Trophoblast cell (in vitro differentiated cells and primary cell): ENCODE measurements at regions not wholly inside any gene's neighbourhood (a gene's known extent, or its start where the extent isn't known, plus 50 kb on each side); places are given as distances from the start of the nearest gene placed in this dataset.

Source experiments
- DNase-seq, 2 donors: peaks; one replicate each; pipeline ENCODE4 v3.0.0-alpha.2; 2016
- H2AFZ ChIP-seq: 2 replicates; pipeline ENCODE4 v1.6.1; 2013; ENCODE audit warnings: low read length, moderate library complexity, mild to moderate bottlenecking; ENCODE audit not compliant: insufficient read depth, poor library complexity
- H2AK5ac ChIP-seq: 2 replicates; pipeline ENCODE4 v1.6.1; 2013; ENCODE audit warnings: mild to moderate bottlenecking, low read length
- H2BK120ac ChIP-seq: 2 replicates; pipeline ENCODE4 v1.6.1; 2013; ENCODE audit warnings: low read length, mild to moderate bottlenecking, moderate library complexity; ENCODE audit not compliant: insufficient read depth, poor library complexity
- H2BK12ac ChIP-seq: 2 replicates; pipeline ENCODE4 v1.6.1; 2013; ENCODE audit warnings: mild to moderate bottlenecking, low read length, moderate library complexity
- H2BK5ac ChIP-seq: 2 replicates; pipeline ENCODE4 v1.6.1; 2013; ENCODE audit warnings: low read length, low read depth, moderate library complexity, mild to moderate bottlenecking; ENCODE audit not compliant: poor library complexity
- H3K14ac ChIP-seq: 2 replicates; pipeline ENCODE4 v1.6.1; 2013; ENCODE audit warnings: mild to moderate bottlenecking, low read length
- H3K18ac ChIP-seq: 2 replicates; pipeline ENCODE4 v1.6.1; 2013; ENCODE audit warnings: mild to moderate bottlenecking, low read length
- H3K23ac ChIP-seq: 2 replicates; pipeline ENCODE4 v1.6.1; 2013; ENCODE audit warnings: low read length
- H3K27ac ChIP-seq: 2 replicates; pipeline ENCODE4 v1.5.1; 2013; ENCODE audit warnings: low read depth, mild to moderate bottlenecking, inconsistent platforms, low read length, moderate library complexity
- H3K27me3 ChIP-seq: 2 replicates; pipeline ENCODE4 v1.6.1; 2013; ENCODE audit warnings: inconsistent platforms, mild to moderate bottlenecking, low read length, moderate library complexity; ENCODE audit not compliant: insufficient read depth
- H3K36me3 ChIP-seq, 2 experiments: 1 replicate in 1 of 2; 2 replicates in 1 of 2; pipeline ENCODE4 v1.6.1; 2013; ENCODE audit warnings: low read length in 2 of 2, mild to moderate bottlenecking in 2 of 2, moderate library complexity in 1 of 2; ENCODE audit not compliant: insufficient read depth in 2 of 2, control insufficient read depth in 1 of 2
- H3K4ac ChIP-seq: 2 replicates; pipeline ENCODE4 v1.6.1; 2013; ENCODE audit warnings: low read depth, mild to moderate bottlenecking, low read length, moderate library complexity
- H3K4me1 ChIP-seq, 2 experiments: 1 replicate in 1 of 2; 2 replicates in 1 of 2; pipeline ENCODE4 v1.6.1; 2013; ENCODE audit warnings: low read length in 2 of 2, mild to moderate bottlenecking in 2 of 2, moderate library complexity in 1 of 2; ENCODE audit not compliant: insufficient read depth in 2 of 2, control insufficient read depth in 1 of 2
- H3K4me2 ChIP-seq: 2 replicates; pipeline ENCODE4 v1.6.1; 2013; ENCODE audit warnings: inconsistent platforms, mild to moderate bottlenecking, low read length, moderate library complexity
- H3K4me3 ChIP-seq: 2 replicates; pipeline ENCODE4 v1.5.1; 2013; ENCODE audit warnings: mild to moderate bottlenecking, low read depth, low read length, inconsistent platforms
- H3K79me1 ChIP-seq: one replicate; pipeline ENCODE4 v1.6.1; 2013; ENCODE audit warnings: low read length
- H3K79me2 ChIP-seq: 2 replicates; pipeline ENCODE4 v1.6.1; 2013; ENCODE audit warnings: low read length, mild to moderate bottlenecking; ENCODE audit not compliant: control insufficient read depth, insufficient read depth, poor library complexity
- H3K9ac ChIP-seq: 2 replicates; pipeline ENCODE4 v1.6.1; 2013; ENCODE audit warnings: mild to moderate bottlenecking, low read length
- H3K9me3 ChIP-seq: 2 replicates; pipeline ENCODE4 v1.6.1; 2013; ENCODE audit warnings: low read depth, mild to moderate bottlenecking, control low read depth, inconsistent platforms, low read length; ENCODE audit not compliant: insufficient read depth
- H4K12ac ChIP-seq: 2 replicates; pipeline ENCODE4 v1.6.1; 2013; ENCODE audit warnings: low read depth, mild to moderate bottlenecking, low read length, moderate library complexity
- H4K8ac ChIP-seq: 2 replicates; pipeline ENCODE4 v1.6.1; 2013; ENCODE audit warnings: low read depth, mild to moderate bottlenecking, low read length, moderate library complexity
- H4K91ac ChIP-seq: one replicate; pipeline ENCODE4 v1.6.1; 2013; ENCODE audit warnings: low read depth, mild to moderate bottlenecking, low read length, moderate library complexity
- WGBS: extraction: QIAGEN DNeasy Blood & Tissue Kit; methylation state at CpG from one replicate; pipeline ENCODE4 v1.1.7; 2013; ENCODE audit warnings: missing lambda C conversion rate; ENCODE audit not compliant: insufficient read length, insufficient coverage; ENCODE audit errors: extremely low coverage; 5-methylcytosine and 5-hydroxymethylcytosine counted together

DNA sequence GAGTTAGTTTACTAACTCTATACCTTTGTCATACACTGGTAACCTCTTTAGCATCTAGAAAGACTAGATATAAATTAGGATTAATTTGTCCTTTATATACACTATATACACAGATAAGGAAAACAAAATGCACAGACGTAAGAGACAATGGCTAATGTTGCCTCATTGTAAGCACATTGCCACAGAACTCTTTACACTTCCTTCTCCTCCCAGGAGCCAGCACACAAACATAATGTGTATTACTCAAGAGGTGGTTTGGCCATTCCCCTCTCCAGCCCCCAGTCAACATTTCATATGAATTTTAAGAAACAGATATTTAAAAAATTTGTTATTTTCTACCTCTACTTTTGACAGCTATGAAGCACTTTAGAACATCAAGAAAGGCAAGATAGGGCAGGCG, 131.4 kb upstream of the OR4E1 start:
- H3K9me3 ChIP-seq, result no peaks in the 10 kb centered on the region
- no peak overlapping the region for H4K12ac ChIP-seq
- no peak overlapping the region for H4K91ac ChIP-seq
- H2BK12ac ChIP-seq, result no peak overlapping the region
- no peak overlapping the region for H3K23ac ChIP-seq
- H2AK5ac ChIP-seq, result no peak overlapping the region
- no peak overlapping the region for H2AFZ ChIP-seq
- H3K27ac ChIP-seq, result no peak overlapping the region
- H3K4me2 ChIP-seq, result no peak overlapping the region
- no peaks in the 10 kb centered on the region for H3K4me1 ChIP-seq
- no peaks in the 10 kb centered on the region for H3K79me2 ChIP-seq
- no peaks in the 10 kb centered on the region for H3K79me1 ChIP-seq
- no peaks in the 10 kb centered on the region for H3K27me3 ChIP-seq
- no peak overlapping the region for H3K4ac ChIP-seq
- no peak overlapping the region for H3K18ac ChIP-seq
- no peak overlapping the region for H3K9ac ChIP-seq
- H4K8ac ChIP-seq, result no peak overlapping the region
- no peak for DNase-seq
- WGBS, result no CpG with 5 or more reads among the region's 2 CpGs
- no peaks in the 10 kb centered on the region for H3K36me3 ChIP-seq
- H2BK5ac ChIP-seq, result no peak overlapping the region
- no peak overlapping the region for H2BK120ac ChIP-seq
- no peak overlapping the region for H3K4me3 ChIP-seq
- H3K14ac ChIP-seq, result no peak overlapping the region

DNA sequence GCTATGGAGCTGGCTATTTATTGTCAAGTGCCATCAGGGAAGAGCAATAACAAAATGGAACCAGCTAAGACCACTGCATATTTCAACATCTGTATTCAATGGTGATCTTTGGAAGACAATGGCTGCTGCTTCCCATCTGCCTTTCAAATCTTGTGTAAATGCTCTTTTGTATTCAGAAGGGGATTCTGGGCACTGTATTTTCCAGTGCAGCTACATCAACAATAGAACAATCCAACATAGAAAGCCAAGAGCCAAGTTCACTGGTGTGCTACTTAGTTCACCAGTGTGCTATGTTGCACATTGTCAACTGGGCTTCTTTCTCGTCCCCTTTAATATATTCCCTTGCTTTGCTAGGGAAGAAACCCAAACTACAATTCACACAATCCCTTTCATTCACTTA, 128.8 kb upstream of the OR4E1 start:
- Histone ChIP-seq H3K4ac (no peak overlapping the region), H2AK5ac (no peak overlapping the region), H3K4me2 (no peak overlapping the region), H2BK120ac (no peak overlapping the region), H3K79me1 (no peaks in the 10 kb centered on the region), H3K9me3 (no peaks in the 10 kb centered on the region), H3K4me3 (no peak overlapping the region), H3K18ac (no peak overlapping the region), H3K36me3 (no peaks in the 10 kb centered on the region), H2BK5ac (no peak overlapping the region), H3K9ac (no peak overlapping the region), H3K79me2 (no peaks in the 10 kb centered on the region), H3K23ac (no peak overlapping the region), H2BK12ac (no peak overlapping the region), H3K14ac (no peak overlapping the region), H4K91ac (no peak overlapping the region), H3K27ac (no peak overlapping the region), H3K4me1 (no peaks in the 10 kb centered on the region), H4K12ac (no peak overlapping the region), H2AFZ (no peak overlapping the region), H4K8ac (no peak overlapping the region), H3K27me3 (no peaks in the 10 kb centered on the region)
- no peak for DNase-seq
- WGBS, result no CpG with 5 or more reads among the region's 1 CpG

DNA sequence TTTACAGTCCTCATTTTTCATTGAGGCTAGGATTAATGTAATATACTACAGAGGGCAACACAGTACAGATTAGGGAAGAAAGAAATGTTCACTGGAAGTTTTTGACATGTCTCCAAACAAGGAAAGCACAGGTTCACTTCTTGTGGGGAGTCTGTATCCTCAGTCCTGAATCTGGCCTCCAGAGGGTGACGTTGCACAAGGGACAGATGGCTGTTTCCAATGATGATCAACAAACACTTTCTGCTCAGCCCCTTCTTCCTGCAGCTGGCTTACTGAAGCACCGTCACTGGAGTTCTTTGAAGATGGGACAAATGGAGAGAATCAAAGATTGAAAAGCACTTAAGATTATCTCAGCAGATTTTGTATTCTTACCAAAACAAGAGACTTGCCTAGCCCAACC, 123.3 kb upstream of the OR4E1 start:
- Histone ChIP-seq H2BK120ac (no peak overlapping the region), H3K18ac (no peak overlapping the region), H2BK5ac (no peak overlapping the region), H3K4ac (no peak overlapping the region), H3K23ac (no peak overlapping the region), H2AK5ac (no peak overlapping the region), H3K9me3 (no peaks in the 10 kb centered on the region), H3K36me3 (no peaks in the 10 kb centered on the region), H4K12ac (no peak overlapping the region), H3K27ac (no peak overlapping the region), H2BK12ac (no peak overlapping the region), H3K14ac (no peak overlapping the region), H3K79me1 (no peaks in the 10 kb centered on the region), H2AFZ (no peak overlapping the region), H3K27me3 (no peaks in the 10 kb centered on the region), H3K4me1 (no peaks in the 10 kb centered on the region), H3K9ac (no peak overlapping the region), H4K91ac (no peak overlapping the region), H4K8ac (no peak overlapping the region), H3K79me2 (no peaks in the 10 kb centered on the region), H3K4me3 (no peak overlapping the region), H3K4me2 (no peak overlapping the region)
- no peak for DNase-seq
- no CpG with 5 or more reads among the region's 2 CpGs for WGBS

DNA sequence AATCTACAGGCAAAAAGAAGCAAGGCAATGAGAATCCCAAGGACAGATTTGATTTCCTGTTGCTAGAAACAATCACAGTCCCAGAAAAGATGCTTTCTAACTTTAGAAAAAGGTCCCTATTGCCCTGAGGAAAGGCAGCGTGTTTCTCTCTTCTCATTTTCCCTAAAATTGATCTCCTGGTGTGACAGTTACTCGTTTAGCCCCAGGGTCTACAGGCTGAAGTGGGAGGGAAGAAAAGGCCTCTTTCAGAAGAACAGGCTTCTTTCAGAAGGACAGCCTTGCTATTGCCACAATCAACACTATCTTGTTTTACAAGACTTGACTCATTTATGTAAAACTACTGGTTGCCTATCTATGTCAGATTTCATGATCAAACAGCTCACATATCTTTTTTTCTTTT, 121.8 kb upstream of the OR4E1 start:
- no peak overlapping the region for H2BK5ac ChIP-seq
- H2BK120ac ChIP-seq, result no peak overlapping the region
- no peak overlapping the region for H3K23ac ChIP-seq
- H3K79me2 ChIP-seq, result no peaks in the 10 kb centered on the region
- H3K14ac ChIP-seq, result no peak overlapping the region
- H2AFZ ChIP-seq, result no peak overlapping the region
- H3K79me1 ChIP-seq, result no peaks in the 10 kb centered on the region
- H2AK5ac ChIP-seq, result no peak overlapping the region
- no peaks in the 10 kb centered on the region for H3K36me3 ChIP-seq
- H3K18ac ChIP-seq, result no peak overlapping the region
- no peaks in the 10 kb centered on the region for H3K27me3 ChIP-seq
- no peak overlapping the region for H3K4ac ChIP-seq
- no peak overlapping the region for H3K9ac ChIP-seq
- no peak for DNase-seq
- no CpG with 5 or more reads among the region's 2 CpGs for WGBS
- H4K12ac ChIP-seq, result no peak overlapping the region
- no peak overlapping the region for H2BK12ac ChIP-seq
- no peaks in the 10 kb centered on the region for H3K4me1 ChIP-seq
- H4K91ac ChIP-seq, result no peak overlapping the region
- H4K8ac ChIP-seq, result no peak overlapping the region
- H3K4me2 ChIP-seq, result no peak overlapping the region
- H3K4me3 ChIP-seq, result no peak overlapping the region
- H3K9me3 ChIP-seq, result no peaks in the 10 kb centered on the region
- H3K27ac ChIP-seq, result no peak overlapping the region
